ENCODE measurements at regions not wholly inside any gene's neighbourhood (a gene's known extent, or its start where the extent isn't known, plus 50 kb on each side); places are given as distances from the start of the nearest gene placed in this dataset.
"Not testable (repeated sequence)": the region's sequence is repeated elsewhere in the genome, so short reads cannot be mapped to it uniquely, and the experiment has no call there.

- no peak for DNase-seq
These were observed 399.7 kb downstream of the NPIPA8 start for GRCh38 chr16:17936766-17937402.

- no peak for DNase-seq
These were observed 406.3 kb downstream of the NPIPA8 start for GRCh38 chr16:17930280-17930679.

GRCh38 chr16:17926866-17927399, 409.6 kb downstream of the NPIPA8 start:
- no peak for DNase-seq

- DNase-seq = no peak
These were observed 410.1 kb downstream of the NPIPA8 start for GRCh38 chr16:17926461-17926860.

- DNase-seq = no peak
These were observed 410.8 kb downstream of the NPIPA8 start for GRCh38 chr16:17925761-17926160.

- DNase-seq = peak in 1 of 2 experiments; percentile 50
These were observed 415.1 kb downstream of the NPIPA8 start for GRCh38 chr16:17921357-17921978.

GRCh38 chr16:17917316-17918019, 419.1 kb downstream of the NPIPA8 start:
- no peak for DNase-seq

- no peak for DNase-seq
These were observed 420.7 kb downstream of the NPIPA8 start for GRCh38 chr16:17915791-17916190.

GRCh38 chr16:17914168-17914567, 422.4 kb downstream of the NPIPA8 start:
- no peak for DNase-seq

- not testable (repeated sequence) for DNase-seq
These were observed 425.0 kb downstream of the NPIPA8 start for GRCh38 chr16:17911578-17911977.

GRCh38 chr16:17906626-17907025, 429.9 kb downstream of the NPIPA8 start:
- DNase-seq = not testable (repeated sequence)

GRCh38 chr16:17901309-17901708, 430.5 kb upstream of the XYLT1 start:
- DNase-seq = no peak

GRCh38 chr16:17899141-17899540, 428.4 kb upstream of the XYLT1 start:
- no peak for DNase-seq

- DNase-seq = no peak
These were observed 417.2 kb upstream of the XYLT1 start for GRCh38 chr16:17887963-17888362.

- no peak for DNase-seq
These were observed 415.0 kb upstream of the XYLT1 start for GRCh38 chr16:17885659-17886207.

- no peak for DNase-seq
These were observed 407.1 kb upstream of the XYLT1 start for GRCh38 chr16:17877821-17878360.

- DNase-seq = no peak
These were observed 396.2 kb upstream of the XYLT1 start for GRCh38 chr16:17866996-17867395.

GRCh38 chr16:17861981-17862479, 391.3 kb upstream of the XYLT1 start:
- no peak for DNase-seq

- no peak for DNase-seq
These were observed 387.3 kb upstream of the XYLT1 start for GRCh38 chr16:17858061-17858460.

- no peak for DNase-seq
These were observed 383.2 kb upstream of the XYLT1 start for GRCh38 chr16:17853958-17854357.

- DNase-seq = no peak
These were observed 382.4 kb upstream of the XYLT1 start for GRCh38 chr16:17852977-17853702.

GRCh38 chr16:17850581-17851250, 380.0 kb upstream of the XYLT1 start:
- DNase-seq = no peak

Measured in NCI-H526 (cell line).